HG03095 (cell line): ENCODE measurements at regions not wholly inside any gene's neighbourhood (a gene's known extent, or its start where the extent isn't known, plus 50 kb on each side); places are given as distances from the start of the nearest gene placed in this dataset.
"Not testable (repeated sequence)": the region's sequence is repeated elsewhere in the genome, so short reads cannot be mapped to it uniquely, and the experiment has no call there.

Source experiments
- ATAC-seq: cut with Tn5 transposase; IDR thresholded peaks from one replicate; pipeline ENCODE4 v1.9.1; 2021; ENCODE audit warnings: moderate library complexity; ENCODE audit not compliant: unreplicated experiment

DNA sequence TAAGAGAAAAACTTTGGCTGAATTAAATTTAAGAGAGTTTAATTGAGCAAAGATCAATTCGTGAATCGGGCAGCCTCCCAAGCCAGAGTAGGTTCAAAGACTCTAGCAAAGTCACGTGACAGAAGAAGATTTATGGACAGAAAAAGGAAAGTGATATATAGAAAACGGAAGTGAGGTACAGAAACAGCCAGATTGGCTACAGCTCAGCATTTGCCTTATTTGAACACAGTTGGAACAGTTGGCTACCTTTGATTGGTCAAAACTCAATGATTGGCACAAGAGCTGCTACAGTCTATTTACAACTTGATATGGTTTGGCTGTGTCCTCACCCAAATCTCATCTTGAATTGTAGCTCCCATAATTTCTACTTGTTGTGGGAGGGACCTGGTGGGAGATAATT is 102.6 kb downstream of the PLG start:
- ATAC-seq: no peak

DNA sequence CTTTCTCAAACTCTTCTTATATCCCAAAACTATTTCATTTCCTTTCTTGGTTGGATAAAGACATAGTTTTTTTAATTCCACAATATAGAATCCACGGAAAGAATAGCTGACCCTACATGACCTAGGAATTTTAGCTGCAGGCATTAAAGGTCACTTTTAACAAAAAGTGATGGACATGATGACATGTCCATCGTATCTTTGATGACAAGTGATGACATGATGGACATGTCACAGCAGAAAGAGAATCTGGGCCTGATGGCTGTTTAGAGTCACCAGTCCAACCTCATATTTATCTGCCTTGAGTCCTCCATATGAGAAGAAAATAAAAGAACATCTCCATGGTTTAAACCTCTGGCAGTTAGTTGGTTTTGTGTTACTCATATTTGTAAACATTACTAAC is 106.2 kb downstream of the PLG start:
- ATAC-seq: no peak

DNA sequence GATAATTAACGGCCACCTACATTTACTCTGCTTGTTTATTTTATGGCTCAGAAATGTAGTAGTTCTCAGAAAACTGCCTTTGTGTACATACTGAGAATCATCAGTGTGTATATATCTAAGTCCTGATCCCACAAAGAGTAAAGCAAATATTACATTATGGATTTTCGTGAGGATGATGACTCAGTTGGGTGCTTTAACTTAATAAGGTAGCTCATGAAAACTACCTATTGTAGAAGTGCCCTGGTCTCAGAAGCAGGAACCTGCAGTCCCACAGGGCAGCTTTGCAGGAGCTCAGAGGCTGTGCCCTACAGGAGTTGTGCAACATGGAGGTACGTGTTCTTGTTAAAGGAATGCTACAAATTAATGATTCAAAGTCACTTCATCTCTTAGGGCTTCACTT is 108.2 kb downstream of the PLG start:
- no peak for ATAC-seq

DNA sequence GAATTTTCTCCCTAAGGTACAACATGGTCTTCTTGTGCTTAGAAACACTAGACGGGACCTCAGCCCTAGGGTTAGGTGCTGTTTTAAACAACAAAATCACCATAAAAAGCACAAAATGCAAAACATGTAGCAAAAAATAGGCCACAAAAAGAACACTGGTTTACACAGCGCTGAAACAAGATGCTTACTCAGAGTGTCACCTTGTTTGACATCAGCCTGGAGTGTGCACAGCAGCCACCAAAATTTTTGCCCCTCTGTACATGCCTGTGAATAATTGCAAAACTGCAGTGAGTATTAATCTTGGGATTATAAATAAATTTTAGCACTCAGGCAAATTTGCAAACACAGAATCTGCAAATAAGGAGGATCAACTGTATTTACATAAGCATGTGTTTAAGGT is 110.1 kb downstream of the PLG start:
- no peak for ATAC-seq

DNA sequence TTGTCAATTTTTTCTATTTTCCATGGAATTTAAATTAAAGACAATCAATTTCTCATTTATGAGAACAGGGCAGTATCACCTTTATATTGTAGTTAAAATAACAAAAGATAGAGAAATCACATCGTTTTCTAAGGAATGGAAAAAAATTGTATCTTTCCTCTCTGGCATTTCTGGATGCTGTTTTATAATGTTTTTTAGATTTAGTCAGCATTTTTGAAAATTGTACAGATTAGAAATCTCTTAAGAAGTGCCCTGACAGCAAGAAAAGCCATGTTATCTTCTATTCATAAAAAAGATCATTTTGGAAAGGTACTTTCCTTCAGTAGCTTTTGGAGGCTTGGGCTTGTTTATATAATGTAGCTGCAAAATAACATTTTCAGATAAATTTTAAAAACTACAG is 116.9 kb downstream of the PLG start:
- ATAC-seq: no peak

DNA sequence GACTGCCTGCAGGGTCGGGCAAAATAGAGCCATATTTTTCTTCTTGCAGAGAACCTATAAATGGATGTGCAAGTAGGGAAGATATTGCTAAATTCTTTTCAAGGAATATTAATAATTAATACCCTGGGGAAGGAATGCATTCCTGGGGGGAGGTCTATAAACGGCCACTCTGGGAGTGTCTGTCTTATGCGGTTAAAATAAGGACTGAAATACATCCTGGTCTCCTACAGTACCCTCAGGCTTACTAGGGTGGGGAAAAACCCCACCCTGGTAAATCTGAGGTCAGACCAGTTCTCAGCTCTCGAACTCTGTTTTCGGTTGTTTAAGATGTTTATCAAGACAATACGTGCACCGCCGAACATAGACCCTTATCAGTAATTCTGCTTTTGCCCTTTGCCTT is 118.6 kb downstream of the PLG start:
- not testable (repeated sequence) for ATAC-seq

DNA sequence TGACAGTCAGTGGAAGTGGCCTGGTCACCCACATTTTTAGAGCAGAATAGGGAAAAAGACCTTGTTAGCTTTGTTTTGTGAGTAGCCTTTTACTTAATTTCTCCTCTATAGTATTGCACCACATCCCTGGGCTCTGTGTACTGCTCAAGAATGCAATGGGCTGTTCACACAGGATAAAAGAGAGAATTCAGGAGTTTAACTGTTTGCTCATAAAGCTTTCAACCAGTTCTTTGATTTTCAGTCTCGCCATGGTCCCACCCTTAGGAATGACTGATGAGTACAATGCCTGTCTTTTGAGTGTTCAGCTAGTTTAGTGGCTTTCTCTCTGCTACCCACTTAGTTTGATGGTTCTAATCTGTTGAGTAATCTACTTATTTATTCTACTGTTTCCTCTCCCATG is 129.7 kb downstream of the PLG start:
- ATAC-seq: no peak

DNA sequence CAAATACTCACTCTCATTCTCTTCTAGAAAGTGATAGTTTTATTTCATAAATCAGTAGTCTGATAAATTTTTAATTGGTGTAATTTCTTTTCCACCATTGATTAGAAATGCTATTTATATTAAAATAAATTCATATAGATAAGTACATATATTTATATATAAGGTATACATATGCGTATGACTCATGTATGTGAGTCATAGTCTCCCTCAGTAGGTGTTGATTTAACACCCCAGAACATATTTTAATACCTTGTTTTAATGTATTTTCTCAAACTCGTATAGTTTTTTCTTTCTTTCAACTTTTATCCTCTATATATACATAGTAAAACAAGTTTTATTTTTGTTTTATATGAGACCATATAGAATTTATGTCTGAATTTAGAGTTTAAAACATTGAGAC is 130.4 kb downstream of the PLG start:
- no peak for ATAC-seq

DNA sequence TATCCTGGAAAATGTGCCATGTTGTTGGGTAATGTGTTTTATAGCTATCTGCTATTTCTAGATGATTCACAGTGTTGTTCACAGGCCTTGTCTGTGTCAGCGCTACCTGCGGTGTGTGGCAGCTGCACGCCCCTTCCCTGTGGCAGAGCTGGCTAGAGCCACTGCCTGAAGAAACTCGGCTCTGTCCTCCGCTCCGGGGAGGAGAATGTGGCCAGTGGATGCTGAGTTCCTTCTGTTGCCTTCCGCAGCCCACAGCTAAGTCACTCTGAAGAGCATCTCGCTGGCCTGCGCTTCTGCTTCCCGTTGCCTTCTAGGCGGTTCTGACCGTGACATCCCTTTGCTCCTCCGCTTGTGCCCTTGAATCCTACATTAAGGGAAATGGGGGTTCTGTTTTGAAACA is 135.1 kb downstream of the PLG start:
- no peak for ATAC-seq

DNA sequence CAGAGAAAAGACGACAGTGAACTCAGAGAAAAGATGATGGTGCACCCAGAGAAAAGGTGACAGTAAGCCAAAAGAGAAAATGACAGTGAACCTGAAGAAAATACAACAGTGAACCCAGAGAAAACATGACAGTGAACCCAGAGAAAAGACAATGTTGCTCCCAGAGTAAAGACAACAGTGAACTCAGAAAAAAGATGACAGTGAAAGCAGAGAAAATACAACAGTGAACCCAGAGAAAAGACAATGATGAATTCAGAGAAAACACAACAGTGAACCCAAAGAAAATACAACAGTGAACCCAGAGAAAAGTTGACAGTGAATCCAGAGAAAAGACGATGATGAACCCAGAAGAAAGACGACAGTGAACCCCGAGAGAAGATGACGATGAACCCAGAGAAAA is 140.5 kb upstream of the MAP3K4 start:
- ATAC-seq: no peak

DNA sequence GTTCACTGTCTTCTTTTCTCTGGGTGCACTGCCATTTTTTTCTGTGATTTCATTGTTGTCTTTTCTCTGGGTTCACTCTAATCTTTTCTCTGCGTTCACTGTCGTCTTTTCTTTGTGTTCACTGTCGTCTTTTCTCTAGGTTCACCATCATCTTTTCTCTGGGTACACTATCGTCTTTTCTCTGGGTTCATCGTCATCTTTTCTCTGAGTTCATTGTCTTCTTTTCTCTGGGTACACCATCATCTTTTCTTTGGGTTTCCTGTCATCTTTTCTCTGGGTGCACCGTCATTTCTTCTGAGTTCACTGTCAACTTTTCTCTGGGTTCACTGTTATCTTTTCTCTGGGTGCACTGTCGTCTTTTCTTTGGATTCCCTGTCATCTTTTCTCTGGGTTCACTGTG is 137.6 kb upstream of the MAP3K4 start:
- no peak for ATAC-seq

DNA sequence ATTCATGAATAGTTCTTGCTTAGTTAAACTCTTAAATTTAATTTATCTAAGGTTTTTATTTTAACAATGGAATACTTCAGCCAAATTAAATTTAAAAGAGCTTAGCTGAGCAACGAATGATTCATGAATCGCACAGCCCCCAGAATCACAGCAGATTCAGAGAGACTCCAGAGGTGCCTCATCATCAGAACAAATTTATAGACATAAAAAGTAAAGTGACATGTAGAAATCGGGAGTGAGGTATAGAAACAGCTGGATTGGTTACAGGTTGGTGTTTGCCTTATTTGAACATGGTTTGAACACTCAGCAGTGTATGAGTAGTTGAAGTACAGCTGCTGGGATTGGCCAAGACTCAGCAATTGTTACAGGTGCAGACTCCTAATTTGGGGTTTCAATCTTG is 132.7 kb upstream of the MAP3K4 start:
- ATAC-seq: no peak

DNA sequence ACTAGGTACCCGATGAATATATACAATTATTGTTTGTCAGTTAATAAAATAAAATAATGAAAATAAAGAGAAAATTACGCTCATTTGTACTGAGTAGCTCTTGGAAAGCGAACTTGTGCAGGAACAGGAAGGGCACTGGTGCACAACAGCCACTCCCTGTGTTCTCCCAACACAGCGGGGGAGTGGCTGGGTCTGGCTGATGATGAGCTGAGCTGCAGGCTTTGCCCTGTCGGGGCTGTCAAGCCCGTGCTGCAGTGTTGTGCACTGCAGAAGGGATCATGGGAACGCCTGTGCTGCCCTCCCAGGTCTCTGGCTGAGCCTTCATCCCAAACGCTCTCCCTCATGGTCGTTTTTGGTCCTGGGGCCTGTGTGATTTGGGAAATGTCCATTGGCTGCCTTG is 131.7 kb upstream of the MAP3K4 start:
- no peak for ATAC-seq

DNA sequence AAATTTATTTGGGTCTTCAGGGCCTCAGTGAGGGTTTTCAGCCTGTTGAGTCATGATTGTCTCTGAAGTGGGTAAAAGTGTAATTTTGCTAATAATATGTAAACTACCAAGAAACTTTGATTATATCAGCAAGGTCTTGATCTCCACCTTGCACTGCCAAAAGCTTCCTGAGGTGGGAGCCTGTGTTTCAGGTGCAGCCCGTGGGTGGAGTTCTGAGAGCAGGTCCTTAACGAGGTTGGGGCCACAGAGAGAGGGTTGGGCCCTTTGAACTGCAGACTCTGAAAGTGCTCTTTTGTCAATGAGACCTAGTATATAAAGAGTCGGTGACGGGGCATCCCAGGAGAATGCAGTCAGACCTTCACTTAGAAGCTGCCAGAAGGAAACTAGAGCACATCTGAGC is 129.7 kb upstream of the MAP3K4 start:
- no peak for ATAC-seq

DNA sequence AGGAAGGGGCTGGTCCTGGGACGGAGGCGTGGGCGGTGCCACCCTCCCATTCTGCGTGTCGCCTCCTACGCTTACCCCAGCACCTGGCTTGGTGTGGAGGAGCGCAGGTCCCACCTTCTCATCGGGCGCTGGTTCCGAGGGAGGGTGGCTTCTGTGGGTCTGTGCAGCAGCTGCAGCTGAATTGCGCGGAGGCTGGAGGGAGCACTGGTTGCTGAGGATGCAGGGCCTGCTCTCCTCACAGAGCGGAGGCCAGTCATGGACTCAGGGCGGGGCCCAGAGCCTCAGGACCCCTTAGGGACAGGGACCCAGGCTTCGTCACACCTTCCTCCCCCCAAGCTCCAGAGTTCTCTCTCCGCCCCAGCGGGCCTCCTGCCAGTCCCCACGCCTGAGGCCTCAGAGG is 127.8 kb upstream of the MAP3K4 start:
- no peak for ATAC-seq

DNA sequence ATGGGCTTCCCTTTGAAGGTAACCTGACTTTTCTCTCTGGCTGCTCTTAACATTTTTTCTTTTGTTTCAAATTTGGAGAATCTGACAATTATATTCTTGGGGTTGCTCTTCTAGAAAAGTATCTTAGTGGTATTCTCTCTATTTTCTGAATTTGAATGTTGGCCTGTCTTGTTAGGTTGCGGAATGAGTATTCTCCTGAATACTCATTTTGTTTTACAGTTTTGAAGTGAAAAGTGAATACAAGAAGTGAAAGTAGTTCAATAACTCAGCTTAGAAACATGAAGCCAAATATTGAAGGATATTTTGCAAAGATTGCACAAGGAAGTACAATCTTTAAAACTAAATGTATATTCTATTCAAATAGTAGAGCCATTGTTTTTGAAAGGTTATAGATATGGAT is 120.2 kb upstream of the MAP3K4 start:
- ATAC-seq: peak; percentile 79

DNA sequence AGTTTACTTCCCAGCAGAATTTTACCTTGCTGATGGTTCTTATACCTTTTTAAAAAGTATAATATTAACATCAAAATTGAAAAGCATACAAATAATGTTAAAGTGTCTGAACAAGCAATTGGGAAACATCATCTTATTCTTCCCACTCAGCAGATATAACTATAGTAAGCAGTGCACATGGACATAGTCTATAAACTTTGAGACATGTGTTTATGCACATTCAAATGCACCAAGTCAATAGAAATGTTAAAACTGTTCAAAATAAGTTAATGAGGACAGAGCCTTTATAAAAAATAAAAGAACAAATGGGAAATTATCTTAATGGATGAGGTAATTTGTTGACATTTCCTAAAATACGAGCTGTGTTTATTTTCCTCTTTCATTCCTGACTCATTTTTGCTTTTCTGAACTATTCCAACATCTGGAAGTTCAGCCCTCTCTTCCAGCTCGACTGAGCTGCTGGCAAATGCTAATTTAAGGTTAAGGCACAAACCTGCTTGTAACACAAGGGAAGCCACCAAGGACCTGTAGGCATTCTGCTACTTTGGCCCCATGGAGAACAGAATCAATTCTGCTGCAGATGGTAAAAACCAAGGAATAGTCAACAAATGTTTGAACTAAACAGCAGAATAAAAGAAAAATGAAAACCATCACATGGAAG is 110.3 kb upstream of the MAP3K4 start:
- ATAC-seq: no peak

DNA sequence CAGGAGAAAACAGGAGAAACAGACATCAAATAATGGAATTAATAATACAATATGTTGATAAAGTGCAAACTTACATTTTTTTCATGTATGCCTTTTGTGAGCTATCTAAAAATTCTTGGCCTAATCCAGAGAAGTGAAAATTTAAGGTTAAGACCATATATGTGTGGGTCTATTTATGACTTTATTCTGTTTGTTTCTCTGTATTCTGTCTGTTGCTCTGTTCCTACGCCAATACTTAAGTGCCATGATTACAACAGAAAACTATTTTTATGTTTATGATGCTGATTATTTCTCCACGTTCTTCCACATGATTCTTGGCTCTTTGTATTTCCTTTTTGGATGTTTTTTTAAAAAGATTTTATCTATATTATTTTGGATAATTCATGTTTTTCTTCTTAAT is 109.6 kb upstream of the MAP3K4 start:
- no peak for ATAC-seq

DNA sequence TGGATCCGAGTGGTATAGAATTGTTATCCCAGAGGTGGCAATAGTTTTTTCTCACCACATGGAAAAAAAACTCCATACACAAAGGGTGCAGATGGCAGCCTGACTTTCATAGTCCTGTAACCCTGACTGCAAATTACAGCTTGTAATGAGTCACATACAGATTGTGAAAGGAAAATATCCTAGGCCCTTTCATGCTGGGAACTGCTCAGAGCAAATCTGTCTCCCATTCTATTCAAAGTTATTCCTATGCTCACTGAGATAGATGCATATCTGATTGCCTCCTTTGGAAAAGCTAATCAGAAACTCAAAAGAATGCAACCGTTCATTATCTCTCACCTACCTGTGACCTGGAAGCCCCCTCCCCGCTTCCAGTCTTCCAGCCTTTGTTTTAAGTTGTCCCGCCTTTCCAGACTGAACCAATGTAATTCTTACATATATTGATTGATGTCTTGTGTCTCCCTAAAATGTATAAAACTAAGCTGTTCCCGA is 108.7 kb upstream of the MAP3K4 start:
- ATAC-seq: no peak

DNA sequence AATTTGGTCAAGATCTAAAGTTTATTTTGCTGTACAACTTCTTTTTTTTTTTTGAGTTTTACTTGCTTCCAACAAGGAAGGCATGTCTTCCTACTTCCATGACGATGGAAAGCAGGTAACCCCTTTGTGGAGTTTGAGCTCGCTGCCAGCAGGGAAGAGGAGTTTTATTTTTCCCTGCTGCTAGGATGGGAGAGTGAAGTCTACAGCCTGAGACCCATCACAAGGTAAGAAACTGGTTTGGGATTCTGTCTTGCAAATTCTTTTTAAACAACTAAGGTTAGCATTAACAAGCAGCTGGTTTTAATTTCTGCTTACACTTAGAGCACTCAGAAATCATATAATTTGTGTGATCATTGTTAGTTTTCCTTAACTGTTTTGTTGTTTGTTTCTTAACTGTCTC is 108.0 kb upstream of the MAP3K4 start:
- ATAC-seq: no peak

DNA sequence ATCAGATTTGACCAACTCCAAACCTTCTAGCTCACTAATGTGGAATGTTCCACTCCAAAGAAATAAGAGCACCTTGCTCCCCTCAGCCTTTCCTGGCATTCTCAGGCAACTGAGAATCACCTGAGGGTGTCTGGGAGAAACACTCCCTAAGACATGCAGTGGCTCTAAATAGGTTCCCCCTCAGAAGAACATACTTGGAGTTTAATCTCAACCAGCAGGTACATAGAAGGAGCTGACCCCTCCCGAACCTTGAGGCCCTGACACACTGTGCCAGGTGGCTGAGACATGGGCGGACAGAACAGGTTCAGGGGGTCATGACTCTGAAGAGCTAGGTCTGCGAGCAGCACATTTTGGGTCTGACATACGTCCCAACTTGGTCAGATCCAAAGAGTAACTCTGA is 107.6 kb upstream of the MAP3K4 start:
- no peak for ATAC-seq

DNA sequence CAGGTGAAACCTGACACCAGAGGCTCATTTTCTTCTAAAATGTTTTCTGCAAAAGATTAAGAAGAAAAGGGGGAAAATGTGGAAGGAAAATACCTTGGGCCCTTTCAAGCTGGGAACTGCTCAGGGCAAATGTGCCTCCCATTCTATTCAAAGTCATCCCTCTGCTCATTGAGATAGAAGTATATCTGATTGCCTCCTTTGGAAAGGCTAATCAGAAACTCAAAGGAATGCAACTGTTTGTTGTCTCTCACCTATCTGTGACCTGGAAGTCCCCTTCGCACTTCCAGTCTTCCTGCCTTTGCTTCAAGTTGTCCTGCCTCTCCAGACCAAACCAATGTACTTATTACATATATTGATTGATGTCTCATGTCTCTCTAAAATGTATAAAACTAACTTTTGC is 102.4 kb upstream of the MAP3K4 start:
- ATAC-seq: not testable (repeated sequence)

DNA sequence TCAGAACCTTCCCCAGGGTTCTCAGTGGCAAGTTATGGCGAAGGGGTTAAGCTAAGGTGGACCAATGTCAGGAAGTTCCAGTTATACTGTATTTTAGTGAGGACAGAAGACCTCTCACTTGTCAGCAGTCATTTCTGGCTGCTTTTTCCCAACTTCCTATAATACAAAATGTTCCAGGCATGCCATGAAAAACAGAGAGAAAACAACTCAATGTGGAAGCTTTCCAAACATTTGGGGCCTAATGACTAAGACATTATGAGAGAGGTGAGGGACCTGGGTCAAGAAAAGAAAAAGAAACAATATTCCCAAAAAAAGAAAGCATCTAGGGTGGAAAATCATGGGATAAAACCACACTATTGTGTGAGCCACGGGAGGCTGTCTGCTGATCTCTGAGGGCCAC is 99.9 kb upstream of the MAP3K4 start:
- no peak for ATAC-seq
